AG04450 (cell line): ENCODE measurements at regions not wholly inside any gene's neighbourhood (a gene's known extent, or its start where the extent isn't known, plus 50 kb on each side); places are given as distances from the start of the nearest gene placed in this dataset.

Experiments
- CTCF ChIA-PET: fragments of 300-600, 350-600 bp; formaldehyde crosslinking; extraction: SDS; loops from one replicate; lab custom pipeline; 2022; ENCODE audit warnings: antibody characterized with exemption, inconsistent platforms; lab: Charles Lee
- POLR2A ChIA-PET: fragments of 350-600 bp; formaldehyde crosslinking; extraction: SDS; loops from one replicate; lab custom pipeline; 2021; ENCODE audit warnings: antibody characterized with exemption, inconsistent platforms; lab: Yijun Ruan, JAX
- DNase-seq: peaks from one replicate; pipeline ENCODE4 v3.0.0-alpha.2; 2011; ENCODE audit warnings: low read depth, low spot score
- H3K27ac ChIP-seq: one replicate; pipeline ENCODE4 v1.5.1; 2012; ENCODE audit warnings: low read depth, low read length, control low read depth
- H3K27me3 ChIP-seq: one replicate; pipeline ENCODE4 v1.6.0; 2012; ENCODE audit warnings: low read length; ENCODE audit not compliant: control insufficient read depth, insufficient read depth
- H3K4me3 ChIP-seq: 2 replicates; pipeline ENCODE4 v1.5.1; 2011; ENCODE audit warnings: mild to moderate bottlenecking, low read depth, low read length, control low read depth
- H3K9me3 ChIP-seq: 2 replicates; pipeline ENCODE4 v1.5.1; 2012; ENCODE audit warnings: low read length; ENCODE audit not compliant: control insufficient read depth, insufficient read depth
- TF ChIP-seq, protein P1 (sequence below): IDR thresholded peaks from 2 replicates; pipeline ENCODE4 v1.5.1; 2011; ENCODE audit warnings: low read depth, low read length, control low read depth, inconsistent platforms

DNA sequence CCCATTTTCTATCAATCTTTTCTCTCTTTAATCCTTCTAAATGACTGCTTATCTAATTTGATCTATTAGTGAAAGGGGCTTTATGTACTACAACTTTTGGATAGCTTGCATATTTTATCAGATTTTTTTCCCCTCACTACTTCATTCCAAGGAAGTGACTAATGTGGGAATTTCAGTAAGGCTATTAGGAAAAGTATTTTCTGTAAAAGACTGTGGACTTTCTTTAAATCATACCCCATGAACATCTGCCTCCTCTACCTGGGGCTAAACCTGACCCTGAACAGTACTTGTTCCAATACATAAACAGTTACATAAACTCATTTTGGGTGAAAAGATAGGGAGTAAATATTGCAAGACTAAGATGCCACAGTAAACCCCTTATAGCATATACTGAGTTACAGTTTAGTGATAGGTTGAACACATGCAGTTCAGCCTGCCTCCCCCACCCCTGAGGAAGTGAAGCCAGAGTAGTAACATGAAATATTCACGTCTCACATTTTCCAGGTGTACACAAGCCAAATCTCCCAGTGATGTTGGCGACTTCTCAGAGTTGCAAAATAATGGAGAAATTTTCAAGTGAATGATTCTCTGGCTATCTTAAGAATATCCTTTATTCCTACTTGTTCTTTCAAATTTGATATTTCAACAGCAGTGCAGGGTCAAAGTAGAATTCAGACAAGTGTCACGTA, 590.9 kb upstream of the ZEB2 start:
- no peak for DNase-seq

DNA sequence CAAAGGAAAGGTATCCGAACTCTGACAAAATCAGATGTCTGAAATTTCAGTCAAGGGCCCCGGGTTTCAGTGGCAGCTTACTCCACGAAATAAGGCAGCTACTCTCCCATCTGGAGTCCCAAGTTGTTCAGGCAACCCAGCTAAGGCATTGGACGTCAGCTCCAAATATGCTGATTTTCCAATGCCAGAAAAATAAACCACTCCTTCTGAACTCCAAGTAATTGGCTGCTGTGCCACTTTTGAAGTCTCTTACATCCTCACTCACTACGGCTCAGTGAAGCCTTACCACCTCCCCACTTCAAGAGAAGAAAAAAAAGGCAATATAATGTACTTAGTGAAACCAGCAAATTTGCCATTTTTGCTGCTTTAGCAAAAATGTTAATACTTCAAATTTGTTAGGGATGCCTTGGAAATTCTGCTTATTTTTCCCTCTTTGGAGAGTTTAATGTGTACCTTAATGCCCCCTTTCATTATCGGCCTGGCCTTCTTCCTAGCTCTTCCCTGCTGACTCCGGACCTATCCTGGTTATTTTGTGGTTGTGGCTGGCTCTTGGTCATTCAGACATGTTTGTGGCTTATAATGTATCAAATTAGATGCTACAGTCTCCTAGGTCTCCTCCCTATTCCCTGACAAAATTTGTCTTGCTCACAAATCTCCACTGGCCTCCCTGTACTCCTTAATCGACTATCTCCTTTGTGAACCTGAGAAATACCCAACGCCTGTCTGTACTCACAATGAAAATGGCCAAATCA, 589.2 kb upstream of the ZEB2 start:
- CTCF ChIA-PET, result interaction anchor here (0.7 kb wide), 1 partner anchor 640 kb away, joined by 3 read pairs; no protein-coding TSS in a partner anchor
- no peak for DNase-seq
- TF ChIP-seq, protein P1, sequence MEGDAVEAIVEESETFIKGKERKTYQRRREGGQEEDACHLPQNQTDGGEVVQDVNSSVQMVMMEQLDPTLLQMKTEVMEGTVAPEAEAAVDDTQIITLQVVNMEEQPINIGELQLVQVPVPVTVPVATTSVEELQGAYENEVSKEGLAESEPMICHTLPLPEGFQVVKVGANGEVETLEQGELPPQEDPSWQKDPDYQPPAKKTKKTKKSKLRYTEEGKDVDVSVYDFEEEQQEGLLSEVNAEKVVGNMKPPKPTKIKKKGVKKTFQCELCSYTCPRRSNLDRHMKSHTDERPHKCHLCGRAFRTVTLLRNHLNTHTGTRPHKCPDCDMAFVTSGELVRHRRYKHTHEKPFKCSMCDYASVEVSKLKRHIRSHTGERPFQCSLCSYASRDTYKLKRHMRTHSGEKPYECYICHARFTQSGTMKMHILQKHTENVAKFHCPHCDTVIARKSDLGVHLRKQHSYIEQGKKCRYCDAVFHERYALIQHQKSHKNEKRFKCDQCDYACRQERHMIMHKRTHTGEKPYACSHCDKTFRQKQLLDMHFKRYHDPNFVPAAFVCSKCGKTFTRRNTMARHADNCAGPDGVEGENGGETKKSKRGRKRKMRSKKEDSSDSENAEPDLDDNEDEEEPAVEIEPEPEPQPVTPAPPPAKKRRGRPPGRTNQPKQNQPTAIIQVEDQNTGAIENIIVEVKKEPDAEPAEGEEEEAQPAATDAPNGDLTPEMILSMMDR, result no peak
- POLR2A ChIA-PET, result no interaction called here
- Histone ChIP-seq H3K9me3 (no peaks in the 10 kb centered on the region), H3K27ac (no peak overlapping the region), H3K27me3 (no peaks in the 10 kb centered on the region), H3K4me3 (no peak overlapping the region)

More for the DNA sequence above, 590.9 kb upstream of the ZEB2 start:
- Histone ChIP-seq H3K27ac (no peak overlapping the region), H3K27me3 (no peaks in the 10 kb centered on the region), H3K4me3 (no peak overlapping the region), H3K9me3 (no peaks in the 10 kb centered on the region)
- CTCF ChIA-PET, result interaction anchor here (0.6 kb wide), 1 partner anchor 436 kb away, joined by 3 read pairs; no protein-coding TSS in a partner anchor
- TF ChIP-seq, protein P1, result no peak
- POLR2A ChIA-PET, result interaction anchor here (1.3 kb wide), 1 partner anchor 12 kb away, joined by 3 read pairs; no protein-coding TSS in a partner anchor

DNA sequence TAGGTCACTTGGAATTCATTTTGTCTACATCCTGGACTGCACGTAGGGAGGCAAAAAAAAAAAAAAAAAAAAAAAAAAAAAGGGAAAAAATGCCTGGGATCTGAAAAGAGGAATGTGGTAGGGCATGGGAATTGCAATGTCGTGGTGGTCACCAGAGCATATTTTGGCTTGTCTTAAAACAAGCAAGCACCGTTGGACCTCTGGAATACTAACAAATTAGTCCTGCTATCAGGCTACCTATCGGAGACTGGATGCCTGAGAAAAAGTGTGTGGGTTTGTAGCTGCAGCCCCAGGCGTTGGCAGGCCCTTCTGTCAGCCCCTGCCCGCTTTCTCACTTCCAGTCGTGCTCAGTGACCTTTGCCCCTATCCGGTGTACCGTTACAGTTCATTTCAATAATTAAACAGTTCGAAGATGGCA, 588.5 kb upstream of the ZEB2 start:
- ChIA-PET CTCF (interaction anchor here (0.7 kb wide), 1 partner anchor 641 kb away, joined by 3 read pairs; no protein-coding TSS in a partner anchor), POLR2A (no interaction called here)
- Histone ChIP-seq H3K27me3 (no peaks in the 10 kb centered on the region), H3K27ac (no peak overlapping the region), H3K4me3 (no peak overlapping the region), H3K9me3 (no peaks in the 10 kb centered on the region)
- DNase-seq, result no peak
- TF ChIP-seq, protein P1, result no peak

DNA sequence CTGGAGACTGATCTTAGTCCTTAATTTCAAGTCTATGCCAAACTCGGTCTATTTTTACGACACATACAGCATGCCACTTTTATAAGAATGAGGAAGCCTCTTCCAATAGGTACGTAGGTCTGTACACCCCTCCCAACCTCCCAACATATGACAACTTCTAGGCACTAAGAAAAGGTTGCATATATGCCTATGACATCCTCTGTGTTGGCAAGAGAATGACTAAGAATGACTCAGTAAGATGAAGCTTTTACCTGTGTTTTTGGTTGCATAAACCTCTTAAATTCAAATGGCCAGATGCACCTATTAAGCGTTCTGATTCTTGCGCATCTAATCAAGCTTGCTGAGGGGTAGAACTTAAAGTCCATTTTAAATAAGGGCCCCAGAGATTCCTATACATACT, 586.4 kb upstream of the ZEB2 start:
- Histone ChIP-seq H3K27ac (no peak overlapping the region), H3K9me3 (no peaks in the 10 kb centered on the region), H3K27me3 (no peaks in the 10 kb centered on the region), H3K4me3 (no peak overlapping the region)
- ChIA-PET CTCF (no interaction called here), POLR2A (no interaction called here)
- DNase-seq, result no peak
- TF ChIP-seq, protein P1, result no peak

DNA sequence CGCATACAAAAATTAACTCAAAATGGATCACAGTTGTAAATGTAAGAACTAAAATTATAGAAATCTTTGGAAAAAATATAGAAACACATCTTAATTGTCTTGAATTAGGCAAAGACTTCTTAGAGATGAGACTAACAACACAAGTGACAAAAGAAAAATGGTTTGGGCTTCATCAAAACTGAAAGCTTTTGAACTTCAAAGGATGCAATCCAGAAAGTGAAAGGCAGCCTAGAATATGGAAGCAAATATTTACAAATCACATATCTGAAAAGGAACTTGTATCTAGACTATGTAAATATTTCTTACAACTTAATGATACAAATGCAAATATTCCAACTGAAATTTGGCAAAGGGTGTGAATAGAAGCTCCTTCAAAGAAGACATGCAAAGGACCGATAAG, 582.8 kb upstream of the ZEB2 start:
- TF ChIP-seq, protein P1, result no peak
- no peak for DNase-seq
- ChIA-PET CTCF (no interaction called here), POLR2A (no interaction called here)
- Histone ChIP-seq H3K27ac (no peak overlapping the region), H3K27me3 (no peaks in the 10 kb centered on the region), H3K4me3 (no peak overlapping the region), H3K9me3 (no peaks in the 10 kb centered on the region)
